Liver (tissue), 8 donors: ENCODE measurements at regions not wholly inside any gene's neighbourhood (a gene's known extent, or its start where the extent isn't known, plus 50 kb on each side); places are given as distances from the start of the nearest gene placed in this dataset.

Source experiments
- DNase-seq: peaks from one replicate; pipeline ENCODE4 v3.0.0-alpha.2; 2017; ENCODE audit warnings: low spot score
- H3K27ac ChIP-seq, 2 donors: one replicate each; pipeline ENCODE4 v1.7.0; 2013; ENCODE audit warnings: inconsistent platforms in 2 of 2, low read length in 2 of 2, control low read depth in 1 of 2, low read depth in 1 of 2, mild to moderate bottlenecking in 1 of 2
- H3K27me3 ChIP-seq, 4 donors: one replicate each; pipeline versions ENCODE4 v1.6.1 to v1.7.0; 2013; ENCODE audit warnings: low read length in 3 of 4, inconsistent platforms in 1 of 4, mild to moderate bottlenecking in 1 of 4, moderate library complexity in 1 of 4; ENCODE audit not compliant: control insufficient read depth in 4 of 4, insufficient read depth in 4 of 4
- H3K36me3 ChIP-seq, 4 donors: one replicate each; pipeline versions ENCODE4 v1.6.1 to v1.7.0; 2013; ENCODE audit warnings: low read length in 3 of 4, mild to moderate bottlenecking in 3 of 4, low read depth in 1 of 4, moderate library complexity in 1 of 4; ENCODE audit not compliant: control insufficient read depth in 4 of 4, insufficient read depth in 3 of 4
- H3K4me1 ChIP-seq, 4 donors: one replicate each; pipeline versions ENCODE4 v1.6.1 to v1.7.0; 2013; ENCODE audit warnings: low read length in 3 of 4, mild to moderate bottlenecking in 3 of 4, moderate library complexity in 1 of 4; ENCODE audit not compliant: control insufficient read depth in 4 of 4, insufficient read depth in 4 of 4
- H3K4me3 ChIP-seq, 3 donors: one replicate each; pipeline versions ENCODE4 v1.6.1 to v1.7.0; 2013; ENCODE audit warnings: low read length in 3 of 3, control low read depth in 1 of 3, low read depth in 1 of 3, mild to moderate bottlenecking in 1 of 3
- H3K9ac ChIP-seq, 2 donors: one replicate each; pipeline ENCODE4 v1.7.0; 2013; ENCODE audit warnings: low read length in 2 of 2, mild to moderate bottlenecking in 2 of 2, moderate library complexity in 2 of 2, control low read depth in 1 of 2, low read depth in 1 of 2
- H3K9me3 ChIP-seq, 4 donors: one replicate each; pipeline versions ENCODE4 v1.6.1 to v1.7.0; 2013; ENCODE audit warnings: low read length in 3 of 4; ENCODE audit not compliant: control insufficient read depth in 4 of 4
- EGR1 ChIP-seq, 2 donors: IDR thresholded peaks; 2 replicates each; pipeline ENCODE4 v1.6.1; 2016 to 2018; ENCODE audit warnings: antibody characterized with exemption in 2 of 2, low read depth in 2 of 2
- FOXA1 ChIP-seq: IDR thresholded peaks from 2 replicates; pipeline ENCODE4 v1.6.1; 2016; ENCODE audit warnings: antibody characterized with exemption
- FOXA2 ChIP-seq: IDR thresholded peaks from 2 replicates; pipeline ENCODE4 v1.6.1; 2016; ENCODE audit warnings: antibody characterized with exemption
- GABPA ChIP-seq, 2 donors: IDR thresholded peaks in 1 of 2; conservative IDR thresholded peaks in 1 of 2; 2 replicates each; pipeline ENCODE4 v1.6.1; 2016; ENCODE audit warnings: antibody characterized with exemption in 2 of 2, mild to moderate bottlenecking in 1 of 2, moderate library complexity in 1 of 2
- HNF4G ChIP-seq: IDR thresholded peaks from 2 replicates; pipeline ENCODE4 v1.6.1; 2016; ENCODE audit warnings: antibody characterized with exemption
- JUND ChIP-seq, 2 donors: IDR thresholded peaks; 2 replicates each; pipeline ENCODE4 v1.6.1; 2016; ENCODE audit warnings: antibody characterized with exemption in 2 of 2
- NR2F2 ChIP-seq: IDR thresholded peaks from 2 replicates; pipeline ENCODE4 v1.6.1; 2016; ENCODE audit warnings: antibody characterized with exemption
- RAD21 ChIP-seq, 2 donors: IDR thresholded peaks; 2 replicates each; pipeline ENCODE4 v1.6.1; 2016; ENCODE audit warnings: antibody characterized with exemption in 2 of 2, mild to moderate bottlenecking in 2 of 2
- RXRA ChIP-seq, 2 donors: IDR thresholded peaks; 2 replicates each; pipeline ENCODE4 v1.6.1; 2017 to 2018; ENCODE audit warnings: antibody characterized with exemption in 2 of 2, mild to moderate bottlenecking in 1 of 2
- SP1 ChIP-seq: IDR thresholded peaks from 2 replicates; pipeline ENCODE4 v1.6.1; 2018; ENCODE audit warnings: antibody characterized with exemption, mild to moderate bottlenecking
- TAF1 ChIP-seq: conservative IDR thresholded peaks from 2 replicates; pipeline ENCODE4 v1.6.1; 2016; ENCODE audit warnings: antibody characterized with exemption, mild to moderate bottlenecking
- WGBS: extraction: QIAGEN DNeasy Blood & Tissue Kit; methylation state at CpG from one replicate; pipeline ENCODE4 v1.1.7; 2013; 5-methylcytosine and 5-hydroxymethylcytosine counted together
- TF ChIP-seq, protein P1 (sequence below): fragments of 150-350 bp; IDR thresholded peaks from 2 replicates; pipeline ENCODE4 v1.5.1; 2017; ENCODE audit warnings: improper control_type of control experiment, low read depth, low read length; ENCODE audit not compliant: missing input control
- TF ChIP-seq, protein P2 (sequence below): IDR thresholded peaks from 2 replicates; pipeline ENCODE4 v1.6.1; 2016; ENCODE audit warnings: antibody characterized with exemption
- TF ChIP-seq, protein P3 (sequence below): IDR thresholded peaks from 2 replicates; pipeline ENCODE4 v1.6.1; 2016; ENCODE audit warnings: antibody characterized with exemption
- TF ChIP-seq, protein P4 (sequence below): IDR thresholded peaks from 2 replicates; pipeline ENCODE4 v1.6.1; 2016; ENCODE audit warnings: antibody characterized with exemption, mild to moderate bottlenecking
- TF ChIP-seq, protein P5 (sequence below): IDR thresholded peaks from 2 replicates; pipeline ENCODE4 v1.6.1; 2016; ENCODE audit warnings: antibody characterized with exemption
- donor health status: healthy.
- donor health status: healthy.
- donor health status: healthy.
- donor health status: healthy.
- donor health status: healthy.

DNA sequence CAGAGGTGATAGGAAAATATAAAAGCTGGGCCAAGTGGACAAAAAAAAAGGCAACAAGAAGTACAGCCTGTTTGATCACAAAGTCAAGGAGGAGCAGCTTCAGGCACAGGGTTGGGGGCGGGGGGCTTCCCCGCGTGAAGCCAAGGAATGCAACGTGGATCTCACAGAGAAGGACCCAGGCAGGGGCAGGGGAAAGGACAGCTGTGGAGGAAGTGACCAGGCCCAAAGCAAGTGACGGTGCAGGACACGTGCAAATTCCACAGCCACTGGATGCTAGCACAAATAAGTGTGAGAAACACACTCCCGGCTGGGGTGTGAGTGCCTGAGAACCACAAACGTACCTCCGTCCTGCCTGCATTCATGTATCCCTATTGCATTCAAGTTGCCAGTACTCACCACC lies 77.7 kb upstream of the DSCAM start:
- H3K27me3 ChIP-seq: no peaks in the 10 kb centered on the region
- no peaks in the 10 kb centered on the region for H3K4me1 ChIP-seq
- peaks cover 0 to 5% (median 0%) of the 10 kb centered on the region in 4 donors for H3K9me3 ChIP-seq
- no peaks in the 10 kb centered on the region for H3K36me3 ChIP-seq
- H3K27ac ChIP-seq: no peak overlapping the region
- TF ChIP-seq RAD21 (IDR thresholded peaks at IDR 0.05) (no peak), NR2F2 (no peak), FOXA1 (no peak), JUND (IDR thresholded peaks at IDR 0.05) (no peak), FOXA2 (no peak), HNF4G (no peak), TAF1 (no peak), SP1 (no peak), GABPA (IDR thresholded peaks at IDR 0.05 in 1 of 2, conservative IDR thresholded peaks at IDR 0.05 in 1 of 2) (no peak), RXRA (IDR thresholded peaks at IDR 0.05) (no peak)
- TF ChIP-seq, protein P1, sequence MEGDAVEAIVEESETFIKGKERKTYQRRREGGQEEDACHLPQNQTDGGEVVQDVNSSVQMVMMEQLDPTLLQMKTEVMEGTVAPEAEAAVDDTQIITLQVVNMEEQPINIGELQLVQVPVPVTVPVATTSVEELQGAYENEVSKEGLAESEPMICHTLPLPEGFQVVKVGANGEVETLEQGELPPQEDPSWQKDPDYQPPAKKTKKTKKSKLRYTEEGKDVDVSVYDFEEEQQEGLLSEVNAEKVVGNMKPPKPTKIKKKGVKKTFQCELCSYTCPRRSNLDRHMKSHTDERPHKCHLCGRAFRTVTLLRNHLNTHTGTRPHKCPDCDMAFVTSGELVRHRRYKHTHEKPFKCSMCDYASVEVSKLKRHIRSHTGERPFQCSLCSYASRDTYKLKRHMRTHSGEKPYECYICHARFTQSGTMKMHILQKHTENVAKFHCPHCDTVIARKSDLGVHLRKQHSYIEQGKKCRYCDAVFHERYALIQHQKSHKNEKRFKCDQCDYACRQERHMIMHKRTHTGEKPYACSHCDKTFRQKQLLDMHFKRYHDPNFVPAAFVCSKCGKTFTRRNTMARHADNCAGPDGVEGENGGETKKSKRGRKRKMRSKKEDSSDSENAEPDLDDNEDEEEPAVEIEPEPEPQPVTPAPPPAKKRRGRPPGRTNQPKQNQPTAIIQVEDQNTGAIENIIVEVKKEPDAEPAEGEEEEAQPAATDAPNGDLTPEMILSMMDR: no peak
- TF ChIP-seq, protein P2, sequence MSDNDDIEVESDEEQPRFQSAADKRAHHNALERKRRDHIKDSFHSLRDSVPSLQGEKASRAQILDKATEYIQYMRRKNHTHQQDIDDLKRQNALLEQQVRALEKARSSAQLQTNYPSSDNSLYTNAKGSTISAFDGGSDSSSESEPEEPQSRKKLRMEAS: no peak
- TF ChIP-seq, protein P3, sequence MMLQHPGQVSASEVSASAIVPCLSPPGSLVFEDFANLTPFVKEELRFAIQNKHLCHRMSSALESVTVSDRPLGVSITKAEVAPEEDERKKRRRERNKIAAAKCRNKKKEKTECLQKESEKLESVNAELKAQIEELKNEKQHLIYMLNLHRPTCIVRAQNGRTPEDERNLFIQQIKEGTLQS: no peak
- TF ChIP-seq, protein P4, sequence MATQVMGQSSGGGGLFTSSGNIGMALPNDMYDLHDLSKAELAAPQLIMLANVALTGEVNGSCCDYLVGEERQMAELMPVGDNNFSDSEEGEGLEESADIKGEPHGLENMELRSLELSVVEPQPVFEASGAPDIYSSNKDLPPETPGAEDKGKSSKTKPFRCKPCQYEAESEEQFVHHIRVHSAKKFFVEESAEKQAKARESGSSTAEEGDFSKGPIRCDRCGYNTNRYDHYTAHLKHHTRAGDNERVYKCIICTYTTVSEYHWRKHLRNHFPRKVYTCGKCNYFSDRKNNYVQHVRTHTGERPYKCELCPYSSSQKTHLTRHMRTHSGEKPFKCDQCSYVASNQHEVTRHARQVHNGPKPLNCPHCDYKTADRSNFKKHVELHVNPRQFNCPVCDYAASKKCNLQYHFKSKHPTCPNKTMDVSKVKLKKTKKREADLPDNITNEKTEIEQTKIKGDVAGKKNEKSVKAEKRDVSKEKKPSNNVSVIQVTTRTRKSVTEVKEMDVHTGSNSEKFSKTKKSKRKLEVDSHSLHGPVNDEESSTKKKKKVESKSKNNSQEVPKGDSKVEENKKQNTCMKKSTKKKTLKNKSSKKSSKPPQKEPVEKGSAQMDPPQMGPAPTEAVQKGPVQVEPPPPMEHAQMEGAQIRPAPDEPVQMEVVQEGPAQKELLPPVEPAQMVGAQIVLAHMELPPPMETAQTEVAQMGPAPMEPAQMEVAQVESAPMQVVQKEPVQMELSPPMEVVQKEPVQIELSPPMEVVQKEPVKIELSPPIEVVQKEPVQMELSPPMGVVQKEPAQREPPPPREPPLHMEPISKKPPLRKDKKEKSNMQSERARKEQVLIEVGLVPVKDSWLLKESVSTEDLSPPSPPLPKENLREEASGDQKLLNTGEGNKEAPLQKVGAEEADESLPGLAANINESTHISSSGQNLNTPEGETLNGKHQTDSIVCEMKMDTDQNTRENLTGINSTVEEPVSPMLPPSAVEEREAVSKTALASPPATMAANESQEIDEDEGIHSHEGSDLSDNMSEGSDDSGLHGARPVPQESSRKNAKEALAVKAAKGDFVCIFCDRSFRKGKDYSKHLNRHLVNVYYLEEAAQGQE: no peak
- TF ChIP-seq, protein P5, sequence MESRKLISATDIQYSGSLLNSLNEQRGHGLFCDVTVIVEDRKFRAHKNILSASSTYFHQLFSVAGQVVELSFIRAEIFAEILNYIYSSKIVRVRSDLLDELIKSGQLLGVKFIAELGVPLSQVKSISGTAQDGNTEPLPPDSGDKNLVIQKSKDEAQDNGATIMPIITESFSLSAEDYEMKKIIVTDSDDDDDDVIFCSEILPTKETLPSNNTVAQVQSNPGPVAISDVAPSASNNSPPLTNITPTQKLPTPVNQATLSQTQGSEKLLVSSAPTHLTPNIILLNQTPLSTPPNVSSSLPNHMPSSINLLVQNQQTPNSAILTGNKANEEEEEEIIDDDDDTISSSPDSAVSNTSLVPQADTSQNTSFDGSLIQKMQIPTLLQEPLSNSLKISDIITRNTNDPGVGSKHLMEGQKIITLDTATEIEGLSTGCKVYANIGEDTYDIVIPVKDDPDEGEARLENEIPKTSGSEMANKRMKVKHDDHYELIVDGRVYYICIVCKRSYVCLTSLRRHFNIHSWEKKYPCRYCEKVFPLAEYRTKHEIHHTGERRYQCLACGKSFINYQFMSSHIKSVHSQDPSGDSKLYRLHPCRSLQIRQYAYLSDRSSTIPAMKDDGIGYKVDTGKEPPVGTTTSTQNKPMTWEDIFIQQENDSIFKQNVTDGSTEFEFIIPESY: no peak
- no peak for DNase-seq
- H3K4me3 ChIP-seq: no peak overlapping the region
- no peak overlapping the region for H3K9ac ChIP-seq
- 56% methylated on average over 9 of the region's 9 CpGs for WGBS

DNA sequence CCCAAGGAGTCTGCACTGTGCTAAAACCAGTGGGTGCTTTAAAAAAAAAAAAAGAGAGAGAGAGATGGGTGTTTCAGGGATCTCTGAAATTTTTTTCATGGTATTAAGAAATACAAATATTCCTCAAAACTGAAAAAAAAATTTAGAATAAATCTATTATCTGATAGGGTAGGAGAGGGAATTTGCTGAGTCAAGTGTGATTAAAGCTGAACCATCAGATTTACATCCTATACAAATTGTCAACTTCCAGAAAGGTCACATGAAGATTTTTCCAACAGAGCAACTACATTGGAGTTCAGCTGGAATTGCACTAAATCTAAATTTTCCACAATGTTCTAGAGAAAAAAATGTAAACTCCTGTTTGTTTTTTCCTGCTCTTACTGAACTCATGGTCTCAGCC lies 79.3 kb upstream of the DSCAM start:
- DNase-seq: no peak
- Histone ChIP-seq H3K9ac (no peak overlapping the region), H3K4me3 (no peak overlapping the region), H3K4me1 (no peaks in the 10 kb centered on the region), H3K36me3 (no peaks in the 10 kb centered on the region), H3K27me3 (no peaks in the 10 kb centered on the region), H3K27ac (no peak overlapping the region), H3K9me3 (peaks cover 0 to 5% (median 2%) of the 10 kb centered on the region in 4 donors)
- TF ChIP-seq, protein P5: no peak
- no peak for TF ChIP-seq JUND (IDR thresholded peaks at IDR 0.05)
- TF ChIP-seq, protein P1: no peak
- no peak for TF ChIP-seq EGR1 (IDR thresholded peaks at IDR 0.05; ENCODE audit: low read depth in 2 of 2)
- TF ChIP-seq, protein P4: no peak
- TF ChIP-seq FOXA2: no peak
